Central memory CD8-positive, alpha-beta T cell (primary cell): ENCODE measurements at regions not wholly inside any gene's neighbourhood (a gene's known extent, or its start where the extent isn't known, plus 50 kb on each side); places are given as distances from the start of the nearest gene placed in this dataset.
A peak's percentile ranks its signal among the peaks of the same experiment; 100 is the strongest.

Experiments
- ATAC-seq: fragments of 150-1000 bp; cut with Tn5 transposase; replicated peaks from 2 replicates; pipeline ENCODE4 v1.10.0; 2022; ENCODE audit warnings: mild to moderate bottlenecking, moderate FRiP score, moderate number of reproducible peaks; ENCODE audit not compliant: poor library complexity, severe bottlenecking; ENCODE audit errors: extremely low read depth
- DNase-seq, 2 donors: peaks; one replicate each; pipeline ENCODE4 v3.0.0; 2021; ENCODE audit warnings: low spot score in 2 of 2
- H3K27ac Mint-ChIP-seq: one replicate; pipeline ENCODE4 v1.8.0; 2022; ENCODE audit warnings: low read depth, mild to moderate bottlenecking, moderate library complexity, mixed read lengths
- H3K27me3 Mint-ChIP-seq: one replicate; pipeline ENCODE4 v1.8.0; 2022; ENCODE audit warnings: mixed read lengths
- H3K36me3 Mint-ChIP-seq: one replicate; pipeline ENCODE4 v1.8.0; 2022; ENCODE audit warnings: mild to moderate bottlenecking, moderate library complexity, mixed read lengths; ENCODE audit not compliant: insufficient read depth
- H3K4me1 Mint-ChIP-seq: one replicate; pipeline ENCODE4 v1.8.0; 2022; ENCODE audit warnings: mixed read lengths
- H3K4me3 Mint-ChIP-seq: one replicate; pipeline ENCODE4 v1.8.0; 2022; ENCODE audit warnings: mild to moderate bottlenecking, moderate library complexity, mixed read lengths
- H3K9me3 Mint-ChIP-seq: one replicate; pipeline ENCODE4 v1.8.0; 2022; ENCODE audit warnings: mixed read lengths

DNA sequence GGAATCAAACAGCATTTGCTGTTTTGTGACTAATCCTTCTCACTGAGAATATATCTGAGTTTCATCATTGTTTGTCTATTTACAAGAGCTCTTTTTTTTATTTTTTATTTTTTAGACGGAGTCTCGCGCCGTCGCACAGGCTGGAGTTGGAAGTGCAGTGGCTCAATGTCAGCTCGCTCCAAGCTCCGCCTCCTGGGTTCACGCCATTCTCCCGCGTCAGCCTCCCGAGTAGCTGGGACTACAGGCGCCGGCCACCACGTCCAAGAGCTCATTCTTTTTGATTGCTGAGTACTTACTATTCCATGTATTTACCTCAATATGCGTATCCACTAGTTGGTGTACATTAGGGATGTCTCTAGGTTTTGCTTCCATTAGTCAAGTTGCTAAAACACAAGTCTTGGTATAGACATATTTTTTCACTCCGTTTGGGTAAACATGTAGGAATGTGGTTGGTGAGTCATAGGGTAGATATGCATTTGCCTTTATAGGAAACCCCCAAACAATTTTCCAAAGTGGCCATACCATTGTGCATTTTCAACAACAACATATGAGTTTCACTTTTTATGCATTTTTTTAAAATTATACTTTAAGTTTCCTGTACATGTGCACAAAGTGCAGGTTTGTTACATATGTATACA, 1005.0 kb upstream of the CDH10 start:
- DNase-seq (no peak), ATAC-seq (no peak)
- Mint-ChIP-seq H3K36me3 (no peaks in the 10 kb centered on the region), H3K4me3 (no peak overlapping the region), H3K27me3 (no peaks in the 10 kb centered on the region), H3K4me1 (no peaks in the 10 kb centered on the region), H3K9me3 (peaks cover 66% of the 10 kb centered on the region), H3K27ac (no peak overlapping the region)

DNA sequence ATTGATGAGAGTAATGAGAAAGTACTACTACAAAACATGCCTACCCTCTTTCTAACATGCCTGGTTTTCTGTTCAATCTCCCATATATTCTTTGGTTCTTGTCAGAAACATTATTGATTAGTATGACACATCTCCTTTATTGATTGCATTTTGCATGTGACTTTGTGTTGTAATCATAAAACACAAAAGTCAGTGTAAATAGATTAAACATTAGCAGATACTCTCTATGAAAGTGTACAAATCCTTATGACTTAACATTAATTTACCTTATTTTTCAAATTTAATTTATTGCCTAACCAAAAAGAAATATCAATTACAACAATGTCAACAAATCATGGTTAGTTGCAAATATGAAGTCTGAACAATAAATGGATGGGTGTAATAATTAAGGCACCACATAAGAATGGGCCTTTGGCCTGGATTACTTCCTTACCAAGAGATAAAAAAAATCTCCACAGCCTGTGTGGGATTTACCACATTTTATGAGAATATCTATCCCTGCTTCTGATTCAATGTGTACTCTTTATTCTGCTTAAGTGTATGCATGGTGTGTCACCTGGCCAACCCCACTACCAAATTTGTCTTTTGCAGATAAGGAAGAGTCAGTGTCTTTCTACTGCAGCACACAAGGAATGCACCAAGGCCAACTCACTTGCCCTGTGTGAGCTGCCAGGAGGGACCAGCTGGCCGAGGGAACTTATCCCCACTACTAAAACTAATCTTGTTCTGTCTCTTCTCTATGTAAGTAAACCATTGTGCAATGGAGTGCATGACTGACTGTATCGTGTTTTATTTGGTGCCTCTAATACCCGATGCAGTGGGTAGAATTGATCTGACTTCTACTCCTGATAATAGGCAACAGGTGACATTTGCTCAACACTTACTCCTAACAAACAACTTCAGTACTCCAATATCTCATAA, 1001.9 kb upstream of the CDH10 start:
- ATAC-seq (no peak), DNase-seq (no peak)
- Mint-ChIP-seq H3K9me3 (peaks cover 43% of the 10 kb centered on the region), H3K27ac (no peak overlapping the region), H3K4me3 (no peak overlapping the region), H3K36me3 (no peaks in the 10 kb centered on the region), H3K4me1 (no peaks in the 10 kb centered on the region), H3K27me3 (no peaks in the 10 kb centered on the region)

DNA sequence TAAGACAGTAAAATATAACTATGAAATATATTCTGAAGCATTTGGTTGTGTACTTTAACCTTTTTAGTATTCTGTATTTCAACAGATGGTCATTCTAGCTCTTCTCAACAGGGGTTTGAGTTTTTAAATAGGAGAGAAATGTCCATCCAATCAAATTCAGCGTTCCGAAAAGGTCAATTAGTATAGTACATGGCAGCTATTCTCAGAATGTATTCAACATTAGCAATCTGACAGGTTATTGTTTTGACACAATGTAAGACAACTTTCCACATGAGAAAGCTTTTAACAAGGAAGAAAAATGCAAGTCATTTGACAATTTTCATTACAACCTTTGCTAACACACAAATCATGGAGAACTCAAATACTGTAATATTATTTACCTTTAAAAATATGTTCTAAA, 996.3 kb upstream of the CDH10 start:
- DNase-seq (no peak), ATAC-seq (no peak)
- no peaks in the 10 kb centered on the region for H3K27me3 Mint-ChIP-seq
- H3K4me3 Mint-ChIP-seq, result no peak overlapping the region
- H3K36me3 Mint-ChIP-seq, result no peaks in the 10 kb centered on the region
- H3K4me1 Mint-ChIP-seq, result no peaks in the 10 kb centered on the region
- H3K27ac Mint-ChIP-seq, result no peak overlapping the region
- H3K9me3 Mint-ChIP-seq, result peaks cover 21% of the 10 kb centered on the region

DNA sequence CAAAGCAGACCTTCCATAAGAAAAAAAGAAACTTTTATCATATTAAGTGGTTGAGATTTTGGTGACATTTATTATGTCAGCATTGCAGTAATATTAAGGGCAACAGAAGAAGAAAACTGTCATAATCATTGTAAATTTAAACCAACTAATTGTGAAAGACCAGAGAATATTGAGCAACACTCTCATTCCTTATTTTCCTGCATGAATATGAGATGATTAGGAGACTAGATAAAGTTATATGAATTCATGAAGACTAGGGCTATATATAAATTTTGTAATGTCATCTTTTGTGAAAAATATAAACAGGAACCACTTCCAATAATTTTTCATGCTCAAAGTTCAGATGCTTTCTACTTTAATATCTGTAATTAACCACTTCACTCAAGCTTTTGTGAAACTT, 974.5 kb upstream of the CDH10 start:
- H3K4me3 Mint-ChIP-seq, result no peak overlapping the region
- ATAC-seq (no peak), DNase-seq (no peak)
- no peaks in the 10 kb centered on the region for H3K4me1 Mint-ChIP-seq
- no peaks in the 10 kb centered on the region for H3K27me3 Mint-ChIP-seq
- H3K27ac Mint-ChIP-seq, result no peak overlapping the region
- no peaks in the 10 kb centered on the region for H3K36me3 Mint-ChIP-seq
- peaks cover 5% of the 10 kb centered on the region for H3K9me3 Mint-ChIP-seq

DNA sequence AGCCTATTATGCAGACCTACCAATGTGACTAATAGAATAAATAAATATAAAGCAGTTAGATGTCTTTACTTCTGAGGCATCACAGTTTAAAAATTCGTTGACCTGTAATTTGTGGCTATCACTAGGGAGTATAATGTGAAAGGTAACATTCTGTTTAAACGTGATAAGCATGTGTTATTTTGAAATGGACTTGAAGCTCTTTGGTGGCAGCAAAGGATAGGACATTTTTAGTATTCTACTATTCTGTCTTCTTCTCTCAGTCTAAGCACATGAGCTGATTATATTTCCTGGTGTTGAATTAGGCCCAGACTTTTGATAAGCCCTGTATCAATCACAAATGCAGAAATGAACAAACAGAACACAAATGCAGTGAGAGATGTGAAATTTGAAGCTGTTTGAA, 974.0 kb upstream of the CDH10 start:
- H3K4me1 Mint-ChIP-seq, result no peaks in the 10 kb centered on the region
- H3K27me3 Mint-ChIP-seq, result no peaks in the 10 kb centered on the region
- DNase-seq (no peak), ATAC-seq (no peak)
- H3K9me3 Mint-ChIP-seq, result peaks cover 5% of the 10 kb centered on the region
- no peak overlapping the region for H3K4me3 Mint-ChIP-seq
- H3K27ac Mint-ChIP-seq, result no peak overlapping the region
- H3K36me3 Mint-ChIP-seq, result no peaks in the 10 kb centered on the region

DNA sequence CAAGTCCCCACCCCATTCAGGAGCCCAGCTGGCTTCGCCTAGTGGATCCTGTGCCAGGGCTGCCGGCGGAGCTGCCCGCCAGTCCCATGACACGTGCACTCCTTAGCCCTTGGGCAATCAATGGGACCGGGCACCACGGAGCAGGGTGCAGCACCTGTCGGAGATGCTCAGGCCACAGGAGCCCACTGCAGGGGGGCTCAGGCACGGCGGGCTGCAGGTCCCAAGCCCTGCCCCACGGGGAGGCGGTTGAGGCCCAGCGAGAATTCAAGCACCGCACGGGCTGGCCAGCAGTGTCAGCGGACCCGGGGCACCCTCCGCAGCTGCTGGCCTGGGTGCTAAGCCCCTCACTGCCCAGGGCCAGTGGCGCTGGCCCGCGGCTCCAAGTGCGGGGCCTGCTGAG, 969.7 kb upstream of the CDH10 start:
- DNase-seq, result no peak
- Mint-ChIP-seq H3K36me3 (no peaks in the 10 kb centered on the region), H3K27ac (no peak overlapping the region), H3K4me1 (no peaks in the 10 kb centered on the region), H3K9me3 (peaks cover 5% of the 10 kb centered on the region), H3K27me3 (no peaks in the 10 kb centered on the region), H3K4me3 (no peak overlapping the region)
- ATAC-seq, result no peak

DNA sequence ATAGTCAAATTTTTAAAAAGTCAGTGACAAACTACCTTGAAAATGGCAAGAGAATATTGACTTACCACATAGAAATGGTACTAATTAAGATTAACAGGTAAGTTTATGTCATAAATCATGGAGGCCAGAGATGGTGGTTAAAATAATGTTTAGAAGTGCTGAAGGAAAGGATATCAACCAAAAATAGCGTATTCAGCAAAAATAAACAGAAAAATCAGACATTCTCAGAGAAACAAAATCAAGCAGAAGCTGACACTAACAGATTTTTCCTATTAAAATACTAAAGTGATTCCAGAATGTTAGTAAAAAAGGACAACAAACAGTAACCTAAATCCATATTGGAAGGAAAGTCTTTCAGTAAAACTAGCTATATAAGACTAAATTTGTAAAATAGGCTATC, 959.9 kb upstream of the CDH10 start:
- Mint-ChIP-seq H3K27me3 (no peaks in the 10 kb centered on the region), H3K4me3 (no peak overlapping the region), H3K36me3 (no peaks in the 10 kb centered on the region), H3K4me1 (no peaks in the 10 kb centered on the region), H3K9me3 (peaks cover 25% of the 10 kb centered on the region), H3K27ac (no peak overlapping the region)
- ATAC-seq, result no peak
- no peak for DNase-seq

DNA sequence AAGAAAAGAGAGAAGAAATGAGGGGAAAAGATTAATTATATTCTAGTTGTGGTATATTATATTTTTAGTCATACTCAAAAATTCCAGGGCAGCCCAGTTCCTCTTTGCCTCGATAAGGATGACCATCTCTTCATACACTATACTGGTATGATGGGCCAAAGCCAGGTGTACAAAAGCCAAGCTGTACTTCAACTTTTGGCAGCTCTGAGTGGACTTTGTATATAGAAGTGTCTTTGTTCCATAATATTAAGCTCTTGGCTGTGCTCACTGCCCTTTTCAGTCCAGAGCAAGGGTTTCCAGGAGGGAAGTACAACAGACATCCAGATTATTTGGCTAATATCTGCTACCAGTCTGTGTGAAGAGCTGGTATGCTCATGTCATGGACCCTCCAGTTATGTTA, 934.3 kb upstream of the CDH10 start:
- Mint-ChIP-seq H3K4me1 (no peaks in the 10 kb centered on the region), H3K9me3 (peaks cover 18% of the 10 kb centered on the region), H3K36me3 (no peaks in the 10 kb centered on the region), H3K27ac (no peak overlapping the region), H3K4me3 (no peak overlapping the region), H3K27me3 (no peaks in the 10 kb centered on the region)
- ATAC-seq (no peak), DNase-seq (no peak)

DNA sequence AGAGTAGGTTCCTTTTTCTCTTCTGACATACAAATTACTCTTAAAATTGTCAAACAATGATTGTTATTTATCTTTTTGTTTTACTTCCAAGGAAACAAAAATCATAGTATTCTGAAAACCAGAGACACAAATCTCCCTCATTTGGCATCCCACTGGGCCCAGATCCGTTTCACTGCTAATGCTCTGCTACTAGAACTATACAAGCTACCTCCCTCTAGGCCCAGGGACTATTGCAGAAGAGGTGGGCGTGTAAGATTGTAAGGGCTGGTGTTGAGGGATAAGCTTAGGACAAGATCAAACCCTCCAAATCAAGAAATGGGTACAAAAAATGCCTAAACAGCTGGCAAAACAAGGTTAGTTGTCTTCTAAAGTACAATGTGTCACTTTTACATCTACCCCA, 928.9 kb upstream of the CDH10 start:
- ATAC-seq, result no peak
- Mint-ChIP-seq H3K36me3 (no peaks in the 10 kb centered on the region), H3K9me3 (peaks cover 10% of the 10 kb centered on the region), H3K4me1 (peaks cover 5% of the 10 kb centered on the region), H3K27me3 (no peaks in the 10 kb centered on the region), H3K4me3 (no peak overlapping the region), H3K27ac (no peak overlapping the region)
- no peak for DNase-seq

DNA sequence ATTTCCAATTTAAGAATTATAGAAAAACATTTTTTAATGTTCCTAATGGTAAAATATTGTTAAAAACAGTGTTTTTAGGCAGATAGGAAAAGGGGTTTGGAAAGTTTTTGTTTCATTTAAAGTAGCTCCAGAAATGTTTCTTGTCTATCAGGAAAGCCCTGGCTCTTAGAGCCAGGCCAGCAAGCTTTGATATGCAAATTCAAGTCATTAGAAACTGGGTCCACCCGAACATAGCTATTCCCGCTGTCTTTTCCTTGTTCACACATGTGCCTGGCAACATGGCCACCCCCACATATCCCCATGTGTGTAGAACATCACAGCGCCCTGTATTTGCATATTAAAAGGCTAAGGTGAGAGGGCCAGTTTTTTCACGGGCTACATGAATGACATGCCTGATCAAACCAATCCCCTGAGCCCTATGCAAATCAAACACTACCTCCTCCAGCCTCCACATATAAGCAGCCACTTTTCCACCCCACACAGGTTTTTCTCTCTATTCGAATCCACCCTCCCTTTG, 925.3 kb upstream of the CDH10 start:
- Mint-ChIP-seq H3K27me3 (no peaks in the 10 kb centered on the region), H3K4me1 (peaks cover 6% of the 10 kb centered on the region), H3K27ac (no peak overlapping the region), H3K4me3 (no peak overlapping the region), H3K9me3 (no peaks in the 10 kb centered on the region), H3K36me3 (no peaks in the 10 kb centered on the region)
- no peak for DNase-seq
- no peak for ATAC-seq

DNA sequence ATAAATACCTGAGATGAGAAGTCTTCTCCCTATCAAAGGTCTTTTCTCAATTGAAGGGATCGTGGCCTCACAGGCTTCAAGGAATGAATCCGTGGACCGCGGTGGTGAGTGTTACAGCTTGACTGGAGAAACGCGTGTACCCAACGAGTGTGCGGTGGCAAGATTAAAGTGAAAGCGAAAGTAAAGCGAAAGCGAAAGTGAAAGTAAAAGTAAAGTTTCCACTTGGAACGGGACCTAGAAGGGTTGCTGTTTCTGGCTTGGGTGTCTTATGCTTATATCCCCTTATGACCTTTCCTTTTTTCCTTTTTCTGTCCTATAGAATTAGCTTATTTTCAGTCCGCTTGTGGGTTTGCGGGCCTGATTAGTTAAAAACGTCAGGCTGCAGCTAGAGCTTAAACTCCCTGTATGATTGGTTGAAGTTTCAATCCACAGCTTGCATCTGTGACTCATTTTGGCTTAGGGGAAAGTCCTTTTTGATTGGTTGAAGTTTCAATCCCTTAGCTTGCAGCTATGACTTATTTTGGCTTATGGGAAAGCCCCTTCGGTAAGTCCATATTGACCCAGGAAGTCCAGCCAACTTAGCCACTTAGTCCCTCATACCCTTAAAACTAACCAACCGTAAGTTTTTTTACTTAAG, 924.3 kb upstream of the CDH10 start:
- H3K4me3 Mint-ChIP-seq, result peak overlapping the region; percentile 29
- peak overlapping the region; percentile 48 for H3K27ac Mint-ChIP-seq
- H3K9me3 Mint-ChIP-seq, result peaks cover 4% of the 10 kb centered on the region
- peaks cover 7% of the 10 kb centered on the region for H3K4me1 Mint-ChIP-seq
- H3K36me3 Mint-ChIP-seq, result no peaks in the 10 kb centered on the region
- ATAC-seq, result no peak
- no peak for DNase-seq
- H3K27me3 Mint-ChIP-seq, result no peaks in the 10 kb centered on the region

DNA sequence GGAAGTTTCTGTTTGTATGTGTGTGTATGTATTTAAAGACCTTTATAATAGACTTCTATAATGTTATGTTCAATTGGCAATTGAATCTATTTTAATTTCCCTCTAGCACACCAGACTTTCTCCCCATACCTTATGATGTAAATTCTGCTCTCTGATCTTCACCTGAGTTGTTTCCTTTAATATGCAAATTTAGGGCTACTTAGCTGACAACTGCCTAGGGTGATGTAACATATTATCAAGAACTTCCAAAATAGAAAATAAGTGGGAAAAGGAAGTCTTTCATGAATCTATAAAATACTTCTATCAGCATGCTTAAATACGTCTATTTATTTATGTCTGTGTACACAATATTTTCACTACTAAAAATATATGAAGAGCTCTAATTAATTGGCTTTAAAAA, 923.5 kb upstream of the CDH10 start:
- Mint-ChIP-seq H3K4me3 (no peak overlapping the region), H3K27me3 (no peaks in the 10 kb centered on the region), H3K9me3 (peaks cover 10% of the 10 kb centered on the region), H3K4me1 (peaks cover 12% of the 10 kb centered on the region), H3K36me3 (no peaks in the 10 kb centered on the region), H3K27ac (no peak overlapping the region)
- no peak for ATAC-seq
- no peak for DNase-seq

DNA sequence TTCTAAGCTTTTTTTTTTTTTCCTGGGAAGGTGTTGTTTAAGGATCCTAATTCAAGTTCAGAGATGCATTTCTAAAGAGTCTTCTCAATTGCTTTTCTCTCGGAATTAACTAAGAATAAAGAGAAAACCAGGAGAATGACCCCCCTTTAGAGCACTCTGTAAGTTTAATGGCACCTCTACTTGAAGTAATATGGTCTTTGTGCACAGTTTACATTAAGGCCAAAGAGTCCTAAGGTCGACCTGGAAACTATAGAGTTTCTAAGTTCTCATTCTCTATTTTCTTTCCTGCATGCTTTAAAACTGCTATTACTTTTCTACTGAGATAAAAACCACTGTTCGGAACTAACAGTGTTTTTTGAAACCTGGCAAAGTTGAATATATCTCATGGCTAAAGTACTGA, 923.1 kb upstream of the CDH10 start:
- H3K4me1 Mint-ChIP-seq, result peaks cover 12% of the 10 kb centered on the region
- H3K4me3 Mint-ChIP-seq, result no peak overlapping the region
- ATAC-seq (no peak), DNase-seq (no peak)
- no peaks in the 10 kb centered on the region for H3K27me3 Mint-ChIP-seq
- H3K36me3 Mint-ChIP-seq, result no peaks in the 10 kb centered on the region
- no peak overlapping the region for H3K27ac Mint-ChIP-seq
- peaks cover 13% of the 10 kb centered on the region for H3K9me3 Mint-ChIP-seq
